CD4-positive, alpha-beta T cell treated with Interleukin-21 for 1 hour (primary cell): ENCODE measurements at regions not wholly inside any gene's neighbourhood (a gene's known extent, or its start where the extent isn't known, plus 50 kb on each side); places are given as distances from the start of the nearest gene placed in this dataset.
"Not testable (repeated sequence)": the region's sequence is repeated elsewhere in the genome, so short reads cannot be mapped to it uniquely, and the experiment has no call there.

Source experiments
- DNase-seq: peaks from one replicate; pipeline ENCODE4 v3.0.0-alpha.2; 2020

- no peak for DNase-seq
Measured at GRCh38 chr10:9268176-9268575, 1213.7 kb downstream of the GATA3 start.

GRCh38 chr10:9273126-9273833 lies 1218.8 kb downstream of the GATA3 start:
- not testable (repeated sequence) for DNase-seq

- no peak for DNase-seq
Measured at GRCh38 chr10:9274206-9274755, 1219.8 kb downstream of the GATA3 start.

GRCh38 chr10:9275861-9276260 lies 1221.4 kb downstream of the GATA3 start:
- no peak for DNase-seq

- DNase-seq = no peak
Measured at GRCh38 chr10:9285690-9286089, 1231.2 kb downstream of the GATA3 start.

GRCh38 chr10:9289811-9290210 lies 1235.3 kb downstream of the GATA3 start:
- DNase-seq = no peak

GRCh38 chr10:9291081-9291480 lies 1236.6 kb downstream of the GATA3 start:
- DNase-seq = no peak

GRCh38 chr10:9294132-9294663 lies 1239.7 kb downstream of the GATA3 start:
- DNase-seq = no peak

- DNase-seq = no peak
Measured at GRCh38 chr10:9294865-9295264, 1240.4 kb downstream of the GATA3 start.

- no peak for DNase-seq
Measured at GRCh38 chr10:9296190-9296589, 1241.7 kb downstream of the GATA3 start.

GRCh38 chr10:9297580-9297979 lies 1243.1 kb downstream of the GATA3 start:
- DNase-seq = no peak

- no peak for DNase-seq
Measured at GRCh38 chr10:9299966-9300365, 1245.5 kb downstream of the GATA3 start.

GRCh38 chr10:9301148-9301547 lies 1246.7 kb downstream of the GATA3 start:
- DNase-seq = no peak

- no peak for DNase-seq
Measured at GRCh38 chr10:9301554-9301953, 1247.1 kb downstream of the GATA3 start.

- peak; percentile 60 for DNase-seq
Measured at GRCh38 chr10:9302140-9302746, 1247.8 kb downstream of the GATA3 start.

- DNase-seq = peak; percentile 32
Measured at GRCh38 chr10:9305018-9305655, 1250.6 kb downstream of the GATA3 start.

GRCh38 chr10:9311702-9312499 lies 1257.4 kb downstream of the GATA3 start:
- no peak for DNase-seq

- DNase-seq = no peak
Measured at GRCh38 chr10:9315292-9315691, 1260.8 kb downstream of the GATA3 start.

- peak; percentile 56 for DNase-seq
Measured at GRCh38 chr10:9331583-9332008, 1277.1 kb downstream of the GATA3 start.

- no peak for DNase-seq
Measured at GRCh38 chr10:9334270-9334669, 1279.8 kb downstream of the GATA3 start.

GRCh38 chr10:9339716-9340115 lies 1285.2 kb downstream of the GATA3 start:
- no peak for DNase-seq

GRCh38 chr10:9342885-9343570 lies 1288.5 kb downstream of the GATA3 start:
- DNase-seq = peak; percentile 13
